ENCODE measurements at regions not wholly inside any gene's neighbourhood (a gene's known extent, or its start where the extent isn't known, plus 50 kb on each side); places are given as distances from the start of the nearest gene placed in this dataset.

GRCh38 chr12:115158816-115159215 lies 474.8 kb upstream of the TBX3 start:
- TF ChIP-seq CTCF (IDR thresholded peaks at IDR 0.05) (no peak), EZH2 (IDR thresholded peaks at IDR 0.05) (no peak)
